Mesenchymal stem cell (in vitro differentiated cells and primary cell): ENCODE measurements at regions not wholly inside any gene's neighbourhood (a gene's known extent, or its start where the extent isn't known, plus 50 kb on each side); places are given as distances from the start of the nearest gene placed in this dataset.

Source experiments
- DNase-seq: peaks from one replicate; pipeline ENCODE4 v3.0.0-alpha.2; 2013
- H2AFZ ChIP-seq: one replicate; pipeline ENCODE4 v1.6.1; 2013; ENCODE audit warnings: low read depth, mild to moderate bottlenecking, control low read depth, inconsistent platforms, low read length, moderate library complexity
- H2AK5ac ChIP-seq: 2 replicates; pipeline ENCODE4 v1.6.1; 2013; ENCODE audit warnings: low read length, moderate library complexity, mild to moderate bottlenecking, inconsistent platforms; ENCODE audit not compliant: severe bottlenecking
- H2BK120ac ChIP-seq: one replicate; pipeline ENCODE4 v1.6.1; 2013; ENCODE audit warnings: low read depth, mild to moderate bottlenecking, inconsistent platforms, low read length, moderate library complexity
- H2BK12ac ChIP-seq, 2 experiments: one replicate each; pipeline ENCODE4 v1.6.1; 2013; ENCODE audit warnings: inconsistent platforms in 2 of 2, low read length in 2 of 2, mild to moderate bottlenecking in 2 of 2, moderate library complexity in 2 of 2, control low read depth in 1 of 2
- H2BK15ac ChIP-seq: one replicate; pipeline ENCODE4 v1.6.1; 2013; ENCODE audit warnings: mild to moderate bottlenecking, low read depth, inconsistent platforms; ENCODE audit not compliant: poor library complexity, severe bottlenecking
- H2BK5ac ChIP-seq: 2 replicates; pipeline ENCODE4 v1.6.1; 2013; ENCODE audit warnings: low read depth, mild to moderate bottlenecking, low read length, control low read depth, inconsistent platforms; ENCODE audit not compliant: poor library complexity, severe bottlenecking
- H3K14ac ChIP-seq, 2 experiments: one replicate each; pipeline ENCODE4 v1.6.1; 2013; ENCODE audit warnings: inconsistent platforms in 2 of 2, low read length in 2 of 2, control low read depth in 1 of 2, mild to moderate bottlenecking in 1 of 2, moderate library complexity in 1 of 2
- H3K18ac ChIP-seq, 2 experiments: one replicate each; pipeline ENCODE4 v1.6.1; 2013; ENCODE audit warnings: inconsistent platforms in 2 of 2, low read length in 2 of 2, control low read depth in 1 of 2, low read depth in 1 of 2, mild to moderate bottlenecking in 1 of 2
- H3K23ac ChIP-seq, 2 experiments: one replicate each; pipeline ENCODE4 v1.6.1; 2013; ENCODE audit warnings: inconsistent platforms in 2 of 2, low read length in 2 of 2, mild to moderate bottlenecking in 2 of 2, moderate library complexity in 2 of 2, control low read depth in 1 of 2
- H3K27ac ChIP-seq: 2 replicates; pipeline ENCODE4 v1.5.1; 2013; ENCODE audit warnings: mild to moderate bottlenecking, moderate library complexity, low read length, control low read depth, inconsistent platforms; ENCODE audit not compliant: poor library complexity, severe bottlenecking
- H3K27me3 ChIP-seq, 2 experiments: 2 replicates each; pipeline versions ENCODE4 v1.6.1 to v1.7.0; 2013; ENCODE audit warnings: low read length in 2 of 2, mild to moderate bottlenecking in 2 of 2, moderate library complexity in 2 of 2, control low read depth in 1 of 2, inconsistent platforms in 1 of 2; ENCODE audit not compliant: control insufficient read depth in 1 of 2, insufficient read depth in 1 of 2
- H3K36me3 ChIP-seq, 2 experiments: 2 replicates each; pipeline versions ENCODE4 v1.6.1 to v1.7.0; 2013; ENCODE audit warnings: low read length in 2 of 2, control low read depth in 1 of 2, inconsistent platforms in 1 of 2, low read depth in 1 of 2, mild to moderate bottlenecking in 1 of 2; ENCODE audit not compliant: insufficient read depth in 2 of 2, control insufficient read depth in 1 of 2
- H3K4ac ChIP-seq, 2 experiments: one replicate each; pipeline ENCODE4 v1.6.1; 2013; ENCODE audit warnings: inconsistent platforms in 2 of 2, low read length in 2 of 2, mild to moderate bottlenecking in 2 of 2, moderate library complexity in 2 of 2, control low read depth in 1 of 2, low read depth in 1 of 2
- H3K4me1 ChIP-seq: 2 replicates; pipeline ENCODE4 v1.6.1; 2013; ENCODE audit warnings: low read depth, low read length, control low read depth; ENCODE audit not compliant: control insufficient read depth, insufficient read depth
- H3K4me2 ChIP-seq: 2 replicates; pipeline ENCODE4 v1.6.1; 2013; ENCODE audit warnings: low read length, mild to moderate bottlenecking, inconsistent platforms; ENCODE audit not compliant: poor library complexity, severe bottlenecking
- H3K4me3 ChIP-seq, 2 experiments: 2 replicates each; pipeline versions ENCODE4 v1.5.1 to v1.7.0; 2013; ENCODE audit warnings: low read length in 2 of 2, mild to moderate bottlenecking in 2 of 2, control low read depth in 1 of 2, low read depth in 1 of 2; ENCODE audit not compliant: insufficient read depth in 1 of 2
- H3K79me1 ChIP-seq: replicated peaks from 2 replicates; pipeline ENCODE4 v1.6.1; 2013; ENCODE audit warnings: mild to moderate bottlenecking, control low read depth, low read length, inconsistent platforms; ENCODE audit not compliant: poor library complexity, severe bottlenecking
- H3K9ac ChIP-seq: 2 replicates; pipeline ENCODE4 v1.7.0; 2013; ENCODE audit warnings: mild to moderate bottlenecking, low read length, moderate library complexity
- H3K9me3 ChIP-seq: 2 replicates; pipeline ENCODE4 v1.7.0; 2013; ENCODE audit warnings: mild to moderate bottlenecking, low read length; ENCODE audit not compliant: control insufficient read depth
- H4K8ac ChIP-seq: one replicate; pipeline ENCODE4 v1.6.1; 2013; ENCODE audit warnings: inconsistent platforms, mild to moderate bottlenecking, low read length, moderate library complexity
- H4K91ac ChIP-seq: one replicate; pipeline ENCODE4 v1.6.1; 2013; ENCODE audit warnings: mild to moderate bottlenecking, low read length, inconsistent platforms
- WGBS: methylation state at CpG from one replicate; pipeline ENCODE4 v1.1.7; 2013; ENCODE audit warnings: mixed read lengths; 5-methylcytosine and 5-hydroxymethylcytosine counted together

GRCh38 chr7:12866207-12866606 is 178.8 kb downstream of the ARL4A start:
- Histone ChIP-seq H2BK120ac (no peak overlapping the region), H3K27ac (no peak overlapping the region), H2AFZ (no peak overlapping the region), H3K4me2 (no peak overlapping the region), H3K4me1 (peaks cover 2% of the 10 kb centered on the region), H3K9me3 (no peaks in the 10 kb centered on the region), H3K79me1 (no peaks in the 10 kb centered on the region), H3K18ac (no peak overlapping the region), H2BK5ac (no peak overlapping the region), H2AK5ac (no peak overlapping the region), H3K14ac (no peak overlapping the region), H3K23ac (no peak overlapping the region), H3K9ac (no peak overlapping the region), H2BK15ac (no peak overlapping the region), H4K91ac (no peak overlapping the region), H3K27me3 (no peaks in the 10 kb centered on the region), H2BK12ac (no peak overlapping the region), H3K4me3 (no peak overlapping the region), H3K36me3 (no peaks in the 10 kb centered on the region), H3K4ac (no peak overlapping the region), H4K8ac (no peak overlapping the region)
- 92% methylated on average over 3 of the region's 4 CpGs for WGBS
- no peak for DNase-seq

- H3K9ac ChIP-seq = no peak overlapping the region
- H3K4me2 ChIP-seq = no peak overlapping the region
- no peak overlapping the region for H2BK5ac ChIP-seq
- H2AFZ ChIP-seq = no peak overlapping the region
- H2BK15ac ChIP-seq = no peak overlapping the region
- 100% methylated on average over 1 of the region's 2 CpGs for WGBS
- no peaks in the 10 kb centered on the region for H3K36me3 ChIP-seq
- no peak overlapping the region for H3K14ac ChIP-seq
- no peak overlapping the region for H3K27ac ChIP-seq
- no peak overlapping the region for H3K4me3 ChIP-seq
- H3K4me1 ChIP-seq = peaks cover 2% of the 10 kb centered on the region
- H2AK5ac ChIP-seq = no peak overlapping the region
- H2BK120ac ChIP-seq = no peak overlapping the region
- no peak for DNase-seq
- no peaks in the 10 kb centered on the region for H3K27me3 ChIP-seq
- H3K4ac ChIP-seq = no peak overlapping the region
- no peak overlapping the region for H4K91ac ChIP-seq
- no peak overlapping the region for H4K8ac ChIP-seq
- no peaks in the 10 kb centered on the region for H3K9me3 ChIP-seq
- no peak overlapping the region for H3K18ac ChIP-seq
- no peak overlapping the region for H3K23ac ChIP-seq
- no peak overlapping the region for H2BK12ac ChIP-seq
- no peaks in the 10 kb centered on the region for H3K79me1 ChIP-seq
These were observed 180.6 kb downstream of the ARL4A start for GRCh38 chr7:12868027-12868426.

DNA sequence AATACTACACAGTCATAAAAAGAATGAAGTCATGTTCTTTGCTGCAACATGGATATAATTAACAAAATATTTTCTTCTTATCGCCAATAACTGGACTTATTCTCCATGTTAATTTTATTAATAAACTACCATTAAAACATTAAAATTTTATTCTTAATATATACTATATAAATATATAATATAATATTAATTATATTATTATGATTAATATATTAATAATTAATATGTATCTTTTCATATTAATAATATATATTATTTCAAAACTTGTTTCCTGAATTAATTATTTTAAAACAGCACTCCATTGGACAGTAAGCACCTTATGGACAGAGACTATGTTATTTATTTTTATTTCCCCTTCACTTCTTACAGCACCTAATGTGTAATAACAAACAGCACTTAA is 182.8 kb downstream of the ARL4A start:
- H2BK15ac ChIP-seq = no peak overlapping the region
- no peak overlapping the region for H3K4ac ChIP-seq
- H4K8ac ChIP-seq = no peak overlapping the region
- no peaks in the 10 kb centered on the region for H3K4me1 ChIP-seq
- WGBS = no CpG with 5 or more reads among the region's 1 CpG
- H3K9me3 ChIP-seq = no peaks in the 10 kb centered on the region
- no peak overlapping the region for H4K91ac ChIP-seq
- H3K36me3 ChIP-seq = no peaks in the 10 kb centered on the region
- no peak overlapping the region for H2BK120ac ChIP-seq
- H3K9ac ChIP-seq = no peak overlapping the region
- DNase-seq = no peak
- no peak overlapping the region for H3K18ac ChIP-seq
- no peak overlapping the region for H3K4me3 ChIP-seq
- no peak overlapping the region for H3K23ac ChIP-seq
- no peak overlapping the region for H2AK5ac ChIP-seq
- H3K27ac ChIP-seq = no peak overlapping the region
- no peak overlapping the region for H2BK12ac ChIP-seq
- no peaks in the 10 kb centered on the region for H3K27me3 ChIP-seq
- H3K79me1 ChIP-seq = no peaks in the 10 kb centered on the region
- no peak overlapping the region for H3K14ac ChIP-seq
- H2AFZ ChIP-seq = no peak overlapping the region
- H3K4me2 ChIP-seq = no peak overlapping the region
- H2BK5ac ChIP-seq = no peak overlapping the region

DNA sequence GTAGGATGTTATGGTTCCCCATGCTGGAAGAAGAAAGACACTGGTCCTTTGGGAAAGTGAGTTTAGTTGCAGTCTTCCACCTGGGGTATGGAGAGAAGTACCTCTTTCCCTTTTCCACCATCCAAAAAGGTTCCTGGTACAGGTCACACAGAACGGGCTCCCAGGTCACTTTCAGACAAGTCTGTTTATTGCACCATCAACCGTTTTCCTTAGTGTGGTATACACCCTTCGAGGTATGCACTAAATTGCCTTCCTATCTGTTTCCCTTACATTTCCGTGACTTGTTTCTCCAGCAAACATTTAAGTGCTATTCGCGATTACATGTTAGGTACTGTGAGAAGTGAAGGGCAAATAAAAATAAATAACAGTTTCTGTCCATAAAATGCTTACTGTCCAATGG is 185.1 kb downstream of the ARL4A start:
- Histone ChIP-seq H2AFZ (no peak overlapping the region), H3K4me1 (no peaks in the 10 kb centered on the region), H3K36me3 (no peaks in the 10 kb centered on the region), H2BK12ac (no peak overlapping the region), H3K79me1 (no peaks in the 10 kb centered on the region), H3K9me3 (no peaks in the 10 kb centered on the region), H3K4me2 (no peak overlapping the region), H3K18ac (no peak overlapping the region), H2AK5ac (no peak overlapping the region), H2BK5ac (no peak overlapping the region), H3K4ac (no peak overlapping the region), H3K9ac (no peak overlapping the region), H3K4me3 (no peak overlapping the region), H2BK15ac (no peak overlapping the region), H3K14ac (no peak overlapping the region), H3K23ac (no peak overlapping the region), H4K91ac (no peak overlapping the region), H4K8ac (no peak overlapping the region), H3K27me3 (no peaks in the 10 kb centered on the region), H2BK120ac (no peak overlapping the region), H3K27ac (no peak overlapping the region)
- WGBS = 87% methylated on average over 3 of the region's 6 CpGs
- no peak for DNase-seq
